ENCODE measurements at regions not wholly inside any gene's neighbourhood (a gene's known extent, or its start where the extent isn't known, plus 50 kb on each side); places are given as distances from the start of the nearest gene placed in this dataset.

DNA sequence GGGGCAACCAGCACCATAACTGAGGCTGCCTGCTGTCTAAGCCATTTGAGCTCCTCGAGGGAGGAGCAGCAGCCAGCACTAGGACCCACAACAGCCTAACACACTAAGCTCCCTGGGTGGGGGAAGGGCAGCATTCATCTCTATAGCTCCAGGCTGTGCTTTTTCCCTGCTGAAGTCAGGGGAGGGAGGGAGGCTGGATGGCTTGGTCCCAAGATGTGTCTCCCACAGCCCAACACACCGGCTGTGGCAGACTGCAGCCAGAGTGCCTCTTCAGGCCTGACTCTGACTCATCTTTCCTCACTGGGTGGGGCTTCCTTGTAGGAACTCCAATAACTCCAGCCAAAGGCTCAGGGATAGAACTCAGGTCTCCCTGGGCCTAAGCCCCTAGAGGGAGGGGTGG is 296.3 kb downstream of the PRDM2 start:
- POLR2A ChIA-PET (ENCODE audit: low non-redundant PET), result no interaction called here

DNA sequence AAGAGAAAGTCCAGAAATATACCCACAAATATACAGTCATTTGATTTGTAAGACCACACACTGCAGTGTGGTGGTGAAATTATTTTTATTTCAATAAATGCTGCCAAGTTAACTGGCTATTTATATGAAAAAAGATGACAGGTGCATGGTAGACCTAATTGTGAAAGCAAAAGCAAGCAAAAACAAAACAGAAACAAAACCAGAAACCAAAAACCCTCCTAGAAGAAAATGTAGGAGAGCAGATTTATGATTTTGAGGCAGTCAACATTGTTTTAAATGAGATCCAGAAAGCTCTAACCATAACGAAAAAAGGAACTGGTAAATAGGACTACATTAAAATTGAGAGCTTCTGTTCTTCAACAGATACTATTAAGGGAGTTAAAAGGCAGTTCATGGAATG is 303.6 kb downstream of the PRDM2 start:
- no peaks in the 10 kb centered on the region for H3K27me3 ChIP-seq (replicated peaks; ENCODE audit: insufficient read depth, low read depth, low read length, poor library complexity)
- TF ChIP-seq EZH2 (IDR thresholded peaks at IDR 0.05; ENCODE audit: borderline replicate concordance, low read depth, low read length, poor library complexity, severe bottlenecking), result no peak
- no peaks in the 10 kb centered on the region for H3K36me3 ChIP-seq (ENCODE audit: insufficient read depth, low read length, poor library complexity, severe bottlenecking)
- POLR2A ChIA-PET (ENCODE audit: low non-redundant PET), result no interaction called here
- no TSS peak for BruUV-seq (replicated peaks)
- no peak overlapping the region for H3K27ac ChIP-seq (ENCODE audit: low read depth, low read length, poor library complexity, severe bottlenecking)
- H3K9me3 ChIP-seq (ENCODE audit: low read depth, low read length, poor library complexity, severe bottlenecking), result peaks cover 2% of the 10 kb centered on the region
- no peak overlapping the region for H3K4me3 ChIP-seq (ENCODE audit: low read depth, low read length, poor library complexity, severe bottlenecking)
- no peak for DNase-seq (ENCODE audit: low spot score)
- intact Hi-C loops (cut with micrococcal nuclease; ENCODE audit: unreplicated experiment), result no loop called here
- CTCF ChIA-PET, result no interaction called here
- H3K4me1 ChIP-seq (ENCODE audit: insufficient read depth, low read length, poor library complexity, severe bottlenecking), result no peaks in the 10 kb centered on the region

More for the DNA sequence above, 296.3 kb downstream of the PRDM2 start:
- Histone ChIP-seq H3K27ac (ENCODE audit: low read depth, low read length, poor library complexity, severe bottlenecking) (no peak overlapping the region), H3K27me3 (replicated peaks; ENCODE audit: insufficient read depth, low read depth, low read length, poor library complexity) (no peaks in the 10 kb centered on the region), H3K9me3 (ENCODE audit: low read depth, low read length, poor library complexity, severe bottlenecking) (peaks cover 7% of the 10 kb centered on the region), H3K36me3 (ENCODE audit: insufficient read depth, low read length, poor library complexity, severe bottlenecking) (no peaks in the 10 kb centered on the region), H3K4me1 (ENCODE audit: insufficient read depth, low read length, poor library complexity, severe bottlenecking) (no peaks in the 10 kb centered on the region), H3K4me3 (ENCODE audit: low read depth, low read length, poor library complexity, severe bottlenecking) (no peak overlapping the region)
- DNase-seq (ENCODE audit: low spot score), result peak; percentile 49
- intact Hi-C loops (cut with micrococcal nuclease; ENCODE audit: unreplicated experiment), result no loop called here
- TF ChIP-seq, protein P1, sequence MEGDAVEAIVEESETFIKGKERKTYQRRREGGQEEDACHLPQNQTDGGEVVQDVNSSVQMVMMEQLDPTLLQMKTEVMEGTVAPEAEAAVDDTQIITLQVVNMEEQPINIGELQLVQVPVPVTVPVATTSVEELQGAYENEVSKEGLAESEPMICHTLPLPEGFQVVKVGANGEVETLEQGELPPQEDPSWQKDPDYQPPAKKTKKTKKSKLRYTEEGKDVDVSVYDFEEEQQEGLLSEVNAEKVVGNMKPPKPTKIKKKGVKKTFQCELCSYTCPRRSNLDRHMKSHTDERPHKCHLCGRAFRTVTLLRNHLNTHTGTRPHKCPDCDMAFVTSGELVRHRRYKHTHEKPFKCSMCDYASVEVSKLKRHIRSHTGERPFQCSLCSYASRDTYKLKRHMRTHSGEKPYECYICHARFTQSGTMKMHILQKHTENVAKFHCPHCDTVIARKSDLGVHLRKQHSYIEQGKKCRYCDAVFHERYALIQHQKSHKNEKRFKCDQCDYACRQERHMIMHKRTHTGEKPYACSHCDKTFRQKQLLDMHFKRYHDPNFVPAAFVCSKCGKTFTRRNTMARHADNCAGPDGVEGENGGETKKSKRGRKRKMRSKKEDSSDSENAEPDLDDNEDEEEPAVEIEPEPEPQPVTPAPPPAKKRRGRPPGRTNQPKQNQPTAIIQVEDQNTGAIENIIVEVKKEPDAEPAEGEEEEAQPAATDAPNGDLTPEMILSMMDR (conservative IDR thresholded peaks at IDR 0.05; ENCODE audit: low read depth, low read length), result no peak
- no peak for TF ChIP-seq EZH2 (IDR thresholded peaks at IDR 0.05; ENCODE audit: borderline replicate concordance, low read depth, low read length, poor library complexity, severe bottlenecking)
- CTCF ChIA-PET, result no interaction called here
- no TSS peak for BruUV-seq (replicated peaks)

DNA sequence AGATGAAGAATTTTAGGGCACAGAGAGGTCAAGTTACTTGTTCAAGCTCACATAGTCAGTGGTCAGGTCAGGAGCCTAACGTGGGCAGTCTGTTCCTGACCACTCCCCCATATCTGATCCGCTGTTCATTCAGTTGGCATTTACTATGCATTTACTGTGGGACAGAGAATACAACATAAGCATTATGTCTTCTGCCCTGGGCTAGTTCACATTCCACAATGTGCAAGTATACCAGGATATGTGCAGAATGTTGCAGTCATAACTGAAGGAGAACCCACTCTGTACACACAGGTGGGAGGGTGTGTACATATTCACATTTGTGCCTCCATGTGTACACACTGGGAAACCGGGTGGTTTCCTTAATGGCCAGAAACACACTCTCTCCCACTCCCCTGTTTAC is 309.6 kb downstream of the PRDM2 start:
- Histone ChIP-seq H3K4me3 (ENCODE audit: low read depth, low read length, poor library complexity, severe bottlenecking) (no peak overlapping the region), H3K27me3 (replicated peaks; ENCODE audit: insufficient read depth, low read depth, low read length, poor library complexity) (no peaks in the 10 kb centered on the region), H3K4me1 (ENCODE audit: insufficient read depth, low read length, poor library complexity, severe bottlenecking) (no peaks in the 10 kb centered on the region), H3K27ac (ENCODE audit: low read depth, low read length, poor library complexity, severe bottlenecking) (no peak overlapping the region), H3K36me3 (ENCODE audit: insufficient read depth, low read length, poor library complexity, severe bottlenecking) (no peaks in the 10 kb centered on the region), H3K9me3 (ENCODE audit: low read depth, low read length, poor library complexity, severe bottlenecking) (no peaks in the 10 kb centered on the region)
- no TSS peak for BruUV-seq (replicated peaks)
- ChIA-PET CTCF (no interaction called here), POLR2A (ENCODE audit: low non-redundant PET) (no interaction called here)
- intact Hi-C loops (cut with micrococcal nuclease; ENCODE audit: unreplicated experiment), result no loop called here
- no peak for TF ChIP-seq EZH2 (IDR thresholded peaks at IDR 0.05; ENCODE audit: borderline replicate concordance, low read depth, low read length, poor library complexity, severe bottlenecking)
- TF ChIP-seq, protein P1 (conservative IDR thresholded peaks at IDR 0.05; ENCODE audit: low read depth, low read length), result no peak
- DNase-seq (ENCODE audit: low spot score), result no peak

DNA sequence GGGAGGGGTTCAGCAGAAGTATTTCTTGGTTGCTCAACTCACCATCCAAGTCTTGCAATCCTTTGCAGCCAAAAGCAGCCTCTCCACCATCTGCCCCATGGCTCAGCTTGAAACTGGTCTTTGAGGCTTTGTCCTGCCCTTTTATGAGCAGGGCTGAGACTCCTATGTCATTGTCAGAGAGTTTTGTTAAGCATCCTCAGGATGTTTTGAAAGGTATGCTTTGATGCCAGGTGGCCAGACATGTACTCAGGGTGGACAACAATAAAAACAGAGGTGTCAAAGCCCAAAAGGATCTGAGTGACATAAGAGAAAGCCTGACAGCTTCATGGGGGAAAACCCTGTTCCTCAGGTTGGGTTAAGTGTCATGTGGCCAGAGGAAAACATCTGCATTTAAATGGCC is 310.5 kb downstream of the PRDM2 start:
- Histone ChIP-seq H3K4me3 (ENCODE audit: low read depth, low read length, poor library complexity, severe bottlenecking) (no peak overlapping the region), H3K36me3 (ENCODE audit: insufficient read depth, low read length, poor library complexity, severe bottlenecking) (no peaks in the 10 kb centered on the region), H3K27me3 (replicated peaks; ENCODE audit: insufficient read depth, low read depth, low read length, poor library complexity) (no peaks in the 10 kb centered on the region), H3K4me1 (ENCODE audit: insufficient read depth, low read length, poor library complexity, severe bottlenecking) (no peaks in the 10 kb centered on the region), H3K9me3 (ENCODE audit: low read depth, low read length, poor library complexity, severe bottlenecking) (no peaks in the 10 kb centered on the region), H3K27ac (ENCODE audit: low read depth, low read length, poor library complexity, severe bottlenecking) (no peak overlapping the region)
- intact Hi-C loops (cut with micrococcal nuclease; ENCODE audit: unreplicated experiment), result no loop called here
- TF ChIP-seq EZH2 (IDR thresholded peaks at IDR 0.05; ENCODE audit: borderline replicate concordance, low read depth, low read length, poor library complexity, severe bottlenecking), result no peak
- ChIA-PET CTCF (no interaction called here), POLR2A (ENCODE audit: low non-redundant PET) (no interaction called here)
- BruUV-seq (replicated peaks), result no TSS peak
- DNase-seq (ENCODE audit: low spot score), result no peak

Measured in A673 (cell line).